Stimulated activated CD4-positive, alpha-beta T cell treated with anti-CD3 and anti-CD28 coated beads, Interleukin-12 subunit alpha, Interleukin-12 subunit beta, amount 100 ng/mL, for 24 hours (primary cell): ENCODE measurements at regions not wholly inside any gene's neighbourhood (a gene's known extent, or its start where the extent isn't known, plus 50 kb on each side); places are given as distances from the start of the nearest gene placed in this dataset.

Experiments used
- DNase-seq, 2 experiments: peaks; one replicate each; pipeline ENCODE4 v3.0.0-alpha.2; 2020; ENCODE audit warnings: low read depth in 2 of 2

GRCh38 chr6:87806635-87807034 lies 104.6 kb upstream of the AKIRIN2 start:
- no peak for DNase-seq

DNA sequence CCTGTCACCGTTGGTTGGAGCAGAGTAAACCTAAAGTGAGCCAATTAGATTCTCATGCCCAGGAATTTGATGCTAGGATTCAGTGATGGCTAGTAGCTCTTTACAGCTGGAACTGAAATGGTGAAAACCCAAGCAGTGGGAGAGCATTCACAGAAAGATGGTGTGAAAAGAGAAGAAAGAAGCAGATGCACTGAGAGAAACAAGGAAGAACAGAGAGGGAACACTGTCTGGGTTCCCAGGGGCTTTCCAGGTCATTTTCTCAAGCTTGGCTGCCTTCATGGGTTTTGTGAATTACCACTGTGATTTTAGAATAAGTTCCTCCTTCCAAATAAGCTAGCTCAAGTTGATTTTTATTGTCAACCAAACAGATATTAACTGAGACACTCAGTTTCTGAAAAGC lies 104.1 kb upstream of the AKIRIN2 start:
- DNase-seq = no peak

DNA sequence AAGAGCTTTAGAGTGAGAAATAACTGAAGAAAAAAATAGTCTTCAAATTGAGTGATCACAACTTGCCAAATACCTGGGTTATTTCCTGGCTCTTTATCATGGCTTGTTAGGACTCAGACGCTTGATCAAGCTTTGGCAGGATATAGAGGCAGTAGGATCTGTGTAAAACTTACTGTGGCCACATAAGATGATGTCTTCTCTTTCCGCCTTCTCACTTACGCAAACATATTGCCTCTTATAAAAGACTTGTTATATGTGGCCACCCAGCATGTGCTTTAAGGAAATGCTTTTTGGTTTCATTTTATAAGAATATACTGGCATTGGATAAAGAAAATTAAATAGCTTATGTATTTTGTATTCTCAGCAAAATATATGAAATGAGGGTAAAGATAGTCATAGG lies 101.8 kb upstream of the AKIRIN2 start:
- DNase-seq = no peak

DNA sequence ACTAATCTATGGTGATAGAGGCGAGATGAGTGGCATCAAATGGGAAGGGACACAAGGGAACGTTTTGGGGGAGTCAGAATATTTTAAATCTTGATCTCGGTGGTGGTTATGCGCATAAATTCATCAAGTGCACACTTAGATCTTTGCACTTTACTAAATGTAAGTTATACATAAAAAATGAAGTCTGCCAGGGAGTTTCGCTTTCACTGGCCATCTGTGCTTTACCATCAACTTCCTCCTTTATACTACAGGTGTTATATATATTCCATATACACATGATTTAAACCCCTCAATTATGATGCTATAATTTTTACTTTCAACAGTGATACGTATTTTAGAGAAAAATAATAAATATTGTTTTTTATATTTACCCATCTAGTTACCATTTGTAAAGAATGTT lies 97.6 kb upstream of the AKIRIN2 start:
- DNase-seq = no peak

DNA sequence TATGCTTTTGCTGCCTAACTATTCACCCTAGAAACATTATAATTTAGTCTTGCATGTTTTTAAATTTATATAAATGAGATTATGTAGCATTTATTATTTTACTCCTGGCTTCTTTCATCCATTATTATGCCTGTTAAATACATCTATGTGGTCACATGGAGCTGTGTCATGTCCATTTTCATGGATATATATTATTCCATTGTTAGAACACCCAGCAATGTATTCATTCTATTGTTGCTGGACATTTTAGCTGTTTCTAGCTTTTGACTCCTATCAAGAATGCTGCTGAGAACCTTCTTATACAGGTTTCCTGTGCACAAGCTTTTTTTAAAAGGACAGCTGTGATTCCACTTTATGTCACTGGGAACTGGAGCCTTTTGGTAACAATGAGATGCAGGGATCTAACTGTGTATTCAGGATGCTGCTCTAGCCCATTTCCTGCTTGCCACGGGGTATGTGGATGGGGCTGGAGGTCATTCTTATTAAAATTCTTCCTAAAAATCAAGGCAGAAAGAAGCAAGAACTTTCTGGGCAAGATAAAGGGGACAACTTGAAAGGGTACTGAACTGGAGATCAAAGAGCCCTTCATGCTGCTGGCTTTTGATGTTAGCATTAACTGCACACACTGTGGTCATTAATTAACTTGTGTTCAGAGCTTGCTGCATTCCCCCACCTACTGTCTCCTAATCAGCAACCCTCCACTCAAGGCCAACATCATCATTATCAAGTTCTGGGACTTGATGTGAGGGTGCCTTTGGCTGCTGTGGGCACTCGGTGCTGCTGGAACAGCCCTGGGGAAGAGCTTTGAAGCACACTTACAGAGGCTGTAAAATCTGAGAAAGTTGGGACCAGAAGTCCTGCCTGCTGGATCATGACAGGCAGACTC lies 96.6 kb upstream of the AKIRIN2 start:
- no peak for DNase-seq

DNA sequence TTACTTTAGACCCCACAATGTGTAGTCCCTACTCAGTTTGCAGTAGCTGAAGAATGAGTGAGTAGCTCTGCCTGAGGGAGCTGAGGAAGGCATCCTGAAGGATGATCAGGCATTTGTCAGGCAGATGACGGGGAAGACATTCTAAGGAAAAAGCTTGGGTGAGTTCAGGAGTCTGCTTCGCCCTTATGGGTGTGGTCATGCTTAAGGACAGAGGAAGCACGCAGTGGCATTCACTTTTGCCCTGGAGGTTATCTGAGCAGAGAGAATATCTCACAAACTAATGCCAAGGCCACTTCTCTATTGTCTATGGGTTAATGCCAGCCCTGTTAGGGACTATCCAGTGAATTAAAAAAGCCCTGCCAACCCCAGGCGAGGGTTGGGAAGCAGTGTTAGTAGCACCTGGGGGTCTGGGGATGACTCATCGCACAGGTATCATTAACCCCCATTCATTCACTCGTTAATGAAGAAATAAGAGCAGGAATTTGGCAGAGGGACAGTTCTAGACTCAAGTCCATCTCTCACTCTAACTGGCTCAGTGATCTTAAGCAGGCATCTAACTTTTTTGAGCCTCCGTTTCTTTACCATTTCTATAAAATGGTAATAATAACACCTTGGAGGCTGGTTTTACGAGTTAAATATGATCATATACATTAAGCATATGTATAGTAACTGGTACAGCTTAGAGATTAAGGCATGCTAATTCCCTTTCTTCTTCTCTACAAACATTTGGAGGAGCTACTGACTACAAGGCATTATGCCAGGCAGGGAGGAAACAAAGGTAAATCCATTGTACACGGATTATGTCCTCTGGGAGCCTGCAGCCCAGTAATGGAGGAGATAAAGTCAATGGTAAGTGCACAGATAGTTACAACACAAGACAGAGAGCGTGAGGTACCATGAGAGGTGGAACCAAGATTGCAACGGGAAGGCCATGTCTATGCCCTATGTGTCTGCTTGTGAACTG lies 93.2 kb upstream of the AKIRIN2 start:
- no peak for DNase-seq

DNA sequence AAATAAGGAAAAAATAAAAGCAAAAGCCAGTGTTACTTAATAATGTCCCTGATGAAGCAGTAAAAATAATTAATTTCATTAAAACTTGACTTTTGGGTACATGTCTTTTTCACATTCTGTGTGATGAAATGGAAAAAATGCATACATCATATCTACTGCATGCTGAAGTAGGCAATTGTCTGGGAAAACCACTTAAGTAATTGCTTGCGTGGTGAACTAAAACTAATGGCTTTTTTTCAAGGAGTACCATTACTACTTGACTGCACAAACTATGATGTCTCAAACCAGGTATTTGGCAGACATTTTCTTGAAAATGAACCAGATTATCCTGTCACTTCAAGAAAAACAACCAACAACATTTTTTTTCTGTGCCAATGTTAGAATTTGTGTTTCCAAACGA lies 91.3 kb upstream of the AKIRIN2 start:
- DNase-seq = no peak

DNA sequence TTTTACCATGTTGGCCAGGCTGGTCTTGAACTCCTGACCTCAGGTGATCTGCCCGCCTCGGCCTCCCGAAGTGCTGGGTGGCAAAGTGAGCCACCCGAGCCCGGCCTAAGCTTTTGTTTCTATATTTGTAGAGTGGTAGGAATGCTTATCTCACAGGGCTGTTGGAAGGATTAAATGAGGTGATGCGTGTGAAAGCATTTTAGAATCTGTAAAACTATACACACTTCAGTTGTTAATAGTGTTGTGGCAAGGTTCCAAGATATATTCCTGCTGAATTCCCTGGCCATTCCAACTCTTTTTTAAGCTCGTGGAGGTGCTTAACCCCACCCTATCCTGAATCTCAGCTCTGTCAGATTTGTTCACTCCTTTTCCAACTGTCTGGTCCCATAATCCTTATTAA lies 89.9 kb upstream of the AKIRIN2 start:
- DNase-seq = no peak

DNA sequence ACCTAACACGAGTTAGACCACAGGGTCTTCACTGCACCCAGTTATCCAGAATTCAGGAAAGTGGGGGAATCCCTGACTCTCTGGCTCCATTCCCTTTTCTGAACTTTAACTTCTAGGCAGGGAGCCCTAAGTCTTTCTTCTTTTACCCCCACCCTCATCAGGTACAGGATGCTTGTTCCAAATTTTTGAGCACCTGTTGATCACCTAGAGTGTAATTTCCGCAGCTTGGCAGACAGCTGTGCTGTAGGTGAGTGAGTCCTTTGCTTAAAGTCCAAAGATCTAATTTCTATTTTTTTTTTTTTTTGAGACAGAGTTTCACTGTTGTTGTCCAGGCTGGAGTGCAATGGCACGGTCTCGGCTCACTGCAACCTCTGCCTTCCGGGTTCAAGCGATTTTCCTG lies 89.5 kb upstream of the AKIRIN2 start:
- no peak for DNase-seq

DNA sequence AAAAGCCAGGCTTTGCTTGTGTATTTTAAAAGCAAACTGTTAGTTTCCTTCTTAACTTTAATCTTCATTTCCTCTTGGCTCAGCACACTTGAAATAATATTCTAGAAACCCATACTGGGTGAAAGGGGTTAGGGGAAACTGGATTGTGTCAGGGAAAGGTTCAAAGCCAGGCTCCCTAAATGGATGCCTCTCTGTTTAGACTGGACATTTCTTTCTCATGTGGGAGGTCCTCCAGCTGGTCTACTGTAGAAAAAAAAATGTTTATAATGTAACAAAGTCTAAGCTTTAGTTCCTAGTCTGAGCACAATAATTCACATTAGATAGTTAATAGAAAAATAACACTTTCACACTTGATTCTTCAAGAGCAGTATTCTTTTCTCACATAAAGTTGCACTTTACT lies 89.0 kb upstream of the AKIRIN2 start:
- DNase-seq = no peak

DNA sequence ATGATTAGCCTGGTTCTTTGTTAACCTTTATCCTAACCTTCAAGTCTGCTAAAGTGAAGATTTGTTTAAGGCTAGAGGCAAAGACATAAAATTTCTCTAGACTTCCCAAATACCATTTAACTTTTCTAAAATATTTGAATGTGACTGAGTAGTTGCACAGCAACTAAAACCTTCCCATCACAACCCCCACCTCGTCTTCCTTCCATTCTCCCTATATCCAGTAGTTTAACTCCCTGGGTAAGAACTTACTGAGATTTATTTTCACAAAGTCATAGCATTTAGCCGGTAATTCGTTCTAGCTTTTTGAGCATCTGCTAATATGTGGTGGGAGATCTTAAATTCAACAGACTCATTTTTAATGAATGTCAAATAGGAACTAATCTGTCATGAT lies 87.9 kb upstream of the AKIRIN2 start:
- no peak for DNase-seq

- no peak for DNase-seq
These were observed 87.3 kb upstream of the AKIRIN2 start for GRCh38 chr6:87789198-87789899.

- no peak for DNase-seq
These were observed 86.1 kb upstream of the AKIRIN2 start for GRCh38 chr6:87788141-87788540.

- DNase-seq = no peak
These were observed 83.3 kb upstream of the AKIRIN2 start for GRCh38 chr6:87785229-87785862.

- no peak for DNase-seq
These were observed 82.7 kb upstream of the AKIRIN2 start for GRCh38 chr6:87784690-87785089.

DNA sequence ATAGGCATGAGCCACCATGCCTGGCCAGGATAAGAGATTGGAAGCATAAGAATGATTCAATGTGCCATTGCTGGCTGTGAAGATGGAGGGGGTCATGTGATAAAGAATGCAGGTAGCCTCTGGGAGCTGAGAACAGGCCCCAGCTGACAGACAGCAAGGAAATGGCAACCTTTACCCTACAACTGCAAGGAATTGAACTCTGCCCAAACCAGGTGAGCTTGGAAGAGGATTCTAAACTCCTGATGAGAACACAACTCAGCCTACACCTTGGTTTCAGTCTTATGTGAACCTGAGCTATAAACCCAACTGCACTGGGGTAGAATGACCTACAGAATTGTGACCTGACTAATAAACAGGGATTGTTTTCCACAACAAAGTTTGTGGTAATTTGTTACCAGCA lies 82.0 kb upstream of the AKIRIN2 start:
- DNase-seq = no peak

GRCh38 chr6:87779542-87779941 lies 77.5 kb upstream of the AKIRIN2 start:
- DNase-seq = no peak

- DNase-seq = no peak
These were observed 70.8 kb upstream of the AKIRIN2 start for GRCh38 chr6:87772597-87773530.

GRCh38 chr6:87767478-87767877 lies 65.4 kb upstream of the AKIRIN2 start:
- DNase-seq = no peak

GRCh38 chr6:87766211-87766610 lies 64.2 kb upstream of the AKIRIN2 start:
- no peak for DNase-seq

- DNase-seq = no peak
These were observed 61.9 kb upstream of the AKIRIN2 start for GRCh38 chr6:87763901-87764300.
